Heart right ventricle (tissue), 16 donors: ENCODE measurements at regions not wholly inside any gene's neighbourhood (a gene's known extent, or its start where the extent isn't known, plus 50 kb on each side); places are given as distances from the start of the nearest gene placed in this dataset.

Experiments used
- ATAC-seq, 8 donors: fragments of 200-7000 bp; cut with Tn5 transposase; one replicate each; pipeline ENCODE4 v1.9.1; 2020; ENCODE audit warnings: mild to moderate bottlenecking in 8 of 8, moderate library complexity in 8 of 8, moderate number of reproducible peaks in 1 of 8
- DNase-seq, 2 donors: peaks; one replicate each; pipeline ENCODE4 v3.0.0-alpha.2; 2020
- H3K27ac ChIP-seq, 10 donors: fragments of 200-600 bp; sonication (generic) in 2 of 10; one replicate each; pipeline versions ENCODE4 v1.5.0 to v1.8.0; 2020 to 2022; ENCODE audit warnings: mild to moderate bottlenecking in 3 of 10
- H3K27me3 ChIP-seq, 7 donors: fragments of 200-600 bp; one replicate each; pipeline ENCODE4 v1.8.0; 2021 to 2022; ENCODE audit warnings: mild to moderate bottlenecking in 2 of 7
- H3K36me3 ChIP-seq, 9 donors: fragments of 200-600 bp; sonication (generic) in 1 of 9; one replicate each; pipeline versions ENCODE4 v1.5.0 to v1.8.0; 2020 to 2022; ENCODE audit warnings: mild to moderate bottlenecking in 2 of 9
- H3K4me1 ChIP-seq, 9 donors: fragments of 200-600 bp; sonication (generic) in 1 of 9; one replicate each; pipeline versions ENCODE4 v1.5.0 to v1.8.0; 2020 to 2022; ENCODE audit warnings: mild to moderate bottlenecking in 4 of 9
- H3K4me3 ChIP-seq, 10 donors: fragments of 200-600 bp; sonication (generic) in 2 of 10; one replicate each; pipeline versions ENCODE4 v1.5.0 to v1.8.0; 2020 to 2022; ENCODE audit warnings: mild to moderate bottlenecking in 7 of 10, moderate library complexity in 2 of 10
- H3K9me3 ChIP-seq, 11 donors: fragments of 200-600 bp in 10 of 11; sonication (generic) in 2 of 11; one replicate each; pipeline versions ENCODE4 v1.5.0 to v1.8.0; 2013 to 2022; ENCODE audit warnings: mild to moderate bottlenecking in 2 of 11, control low read depth in 1 of 11, moderate library complexity in 1 of 11
- CTCF ChIP-seq, 9 donors: fragments of 200-600 bp; sonication (generic) in 2 of 9; IDR thresholded peaks; one replicate each; pipeline versions ENCODE4 v1.5.0 to v1.8.0; 2021 to 2022; ENCODE audit warnings: antibody characterized with exemption in 9 of 9, mild to moderate bottlenecking in 5 of 9, moderate library complexity in 1 of 9
- WGBS, 2 donors: extraction: QIAGEN DNeasy Blood & Tissue Kit; methylation state at CpG; one replicate each; pipeline ENCODE4 v1.1.7; 2013; ENCODE audit warnings: inconsistent platforms in 1 of 2; 5-methylcytosine and 5-hydroxymethylcytosine counted together
- intact Hi-C, 10 donors: fragments of 100-400 bp; cut with DNase I; formaldehyde crosslinking; loops; one replicate each; pipeline versions ENCODE4 v1.11.1 to v1.14.2; 2022
- donor health status: Arrhythmogenic right ventricular cardiomyopathy.
- donor health status: ischemic (EF 13 %, LVEDD 7.1; RV severe dilation, severe dysfunction).
- donor health status: healthy with polysubstance abuse.
- donor health status: DM: no; HTN: yes; CAD: no.
- donor health status: DM: no; HTN: no; CAD: no.
- donor health status: ischemic (EF 25% LVEDD 6.9; RV normal size, moderate dysfunction).
- donor health status: ischemic (EF 25% LVEDD 5.7; RV mildly dilated, moderate dysfunction).
- donor health status: healthy.
- donor health status: DM: yes; HTN: yes; CAD: no.
- donor health status: Ischemic cardiomyopathy.
- donor health status: ischemic (EF 35%, LVEDD 5.7; RV mildly dilated, moderate dysfunction).
- donor health status: nonischemic (EF 11% LVEDD 7.7; RV severe dilation, severe dysfunction).
- donor health status: DM: yes; HTN: yes; CAD: no.
- donor health status: PGD.
- donor health status: ischemic (EF 29% LVEDD 5.4; RV normal size, mild dysfunction).
- donor health status: nonischemic (EF 23%, LVEDD 6.1; RV moderate dilation, normal function).

DNA sequence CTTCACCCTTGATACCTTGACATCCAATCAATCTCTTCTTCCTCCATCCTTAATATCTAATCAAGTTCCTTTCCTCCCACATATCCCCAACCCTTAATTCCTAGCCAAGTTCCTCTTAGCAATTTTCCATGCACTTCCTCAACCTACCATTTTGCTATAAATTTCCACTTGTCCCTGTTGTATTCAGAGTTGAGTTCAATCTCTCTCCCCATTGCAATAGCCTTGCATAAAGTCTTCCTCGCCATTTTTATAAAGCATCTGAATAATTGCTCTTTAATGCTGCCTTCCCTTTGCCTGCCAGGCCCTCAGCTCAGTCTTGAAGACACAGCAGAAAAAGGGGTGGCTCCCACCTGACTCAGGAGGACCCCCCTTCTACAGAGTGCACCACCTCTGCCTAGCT lies 390.3 kb downstream of the HHIPL2 start:
- WGBS, 2 donors = 94 to 96% methylated on average over 1 of the region's 1 CpG
- ATAC-seq (no peak), DNase-seq (no peak)
- Histone ChIP-seq H3K27me3 (no peaks in the 10 kb centered on the region), H3K4me1 (no peaks in the 10 kb centered on the region), H3K4me3 (no peak overlapping the region), H3K9me3 (peaks cover 0 to 20% (median 11%) of the 10 kb centered on the region in 11 donors), H3K27ac (no peak overlapping the region), H3K36me3 (no peaks in the 10 kb centered on the region)
- TF ChIP-seq CTCF (IDR thresholded peaks at IDR 0.05) = no peak
- intact Hi-C loops = no loop called here

GRCh38 chr1:222140206-222140605 lies 398.3 kb upstream of the DUSP10 start:
- TF ChIP-seq CTCF (IDR thresholded peaks at IDR 0.05) = no peak
- Histone ChIP-seq H3K4me3 (no peak overlapping the region), H3K9me3 (peaks cover 0 to 26% (median 0%) of the 10 kb centered on the region in 11 donors), H3K27me3 (no peaks in the 10 kb centered on the region), H3K27ac (no peak overlapping the region), H3K36me3 (no peaks in the 10 kb centered on the region), H3K4me1 (no peaks in the 10 kb centered on the region)
- 39 to 44% methylated on average over 1 of the region's 1 CpG for WGBS, 2 donors
- ATAC-seq (no peak), DNase-seq (no peak)
- intact Hi-C loops = no loop called here

DNA sequence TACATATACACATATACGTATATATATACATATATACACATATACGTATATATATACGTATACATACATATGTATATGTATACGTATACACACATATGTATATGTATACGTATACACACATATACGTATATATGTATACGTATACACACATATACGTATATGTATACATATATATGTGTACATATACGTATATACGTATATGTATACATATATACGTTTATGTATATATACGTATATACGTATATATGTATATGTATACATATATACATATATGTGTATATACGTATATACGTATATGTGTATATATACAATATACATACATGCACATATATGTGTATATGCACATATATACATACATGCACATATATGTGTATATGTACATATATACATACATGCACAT lies 396.2 kb upstream of the DUSP10 start:
- no peak for TF ChIP-seq CTCF (IDR thresholded peaks at IDR 0.05)
- ATAC-seq = no peak
- WGBS, 2 donors = 97% methylated on average over 15 of the region's 15 CpGs
- H3K4me1 ChIP-seq = no peaks in the 10 kb centered on the region
- H3K4me3 ChIP-seq = no peak overlapping the region
- no peak for DNase-seq
- intact Hi-C loops = no loop called here
- H3K36me3 ChIP-seq = no peaks in the 10 kb centered on the region
- no peak overlapping the region for H3K27ac ChIP-seq
- H3K27me3 ChIP-seq = no peaks in the 10 kb centered on the region
- peaks cover 0 to 33% (median 4%) of the 10 kb centered on the region in 11 donors for H3K9me3 ChIP-seq

DNA sequence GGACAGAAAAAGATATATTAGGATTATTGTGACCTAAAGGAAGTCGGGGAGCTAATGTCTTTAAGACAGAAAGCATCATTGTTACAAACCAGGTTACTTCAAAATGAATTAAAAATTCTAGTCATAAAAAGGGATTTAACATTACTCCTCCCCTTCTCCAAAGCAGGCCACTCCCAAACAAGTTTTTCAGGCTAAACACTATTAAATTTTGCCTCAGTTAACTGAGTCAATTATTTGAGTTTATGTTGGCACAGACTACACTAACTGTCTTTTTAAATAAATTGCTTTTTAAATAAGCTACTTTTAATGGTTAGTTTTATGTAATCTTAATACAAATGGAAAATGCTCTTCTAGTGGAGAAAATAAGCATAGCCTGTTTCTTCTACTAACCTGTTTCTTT lies 395.0 kb upstream of the DUSP10 start:
- no peaks in the 10 kb centered on the region for H3K27me3 ChIP-seq
- ATAC-seq (no peak), DNase-seq (no peak)
- no peak for TF ChIP-seq CTCF (IDR thresholded peaks at IDR 0.05)
- H3K27ac ChIP-seq = no peak overlapping the region
- intact Hi-C loops = no loop called here
- 83 to 85% methylated on average over 1 of the region's 1 CpG for WGBS, 2 donors
- H3K36me3 ChIP-seq = no peaks in the 10 kb centered on the region
- no peaks in the 10 kb centered on the region for H3K4me1 ChIP-seq
- no peak overlapping the region for H3K4me3 ChIP-seq
- peaks cover 0 to 20% (median 4%) of the 10 kb centered on the region in 11 donors for H3K9me3 ChIP-seq
